ENCODE measurements at regions not wholly inside any gene's neighbourhood (a gene's known extent, or its start where the extent isn't known, plus 50 kb on each side); places are given as distances from the start of the nearest gene placed in this dataset.

- TF ChIP-seq POLR2A (IDR thresholded peaks at IDR 0.05) = no peak
- TF ChIP-seq, protein P1, sequence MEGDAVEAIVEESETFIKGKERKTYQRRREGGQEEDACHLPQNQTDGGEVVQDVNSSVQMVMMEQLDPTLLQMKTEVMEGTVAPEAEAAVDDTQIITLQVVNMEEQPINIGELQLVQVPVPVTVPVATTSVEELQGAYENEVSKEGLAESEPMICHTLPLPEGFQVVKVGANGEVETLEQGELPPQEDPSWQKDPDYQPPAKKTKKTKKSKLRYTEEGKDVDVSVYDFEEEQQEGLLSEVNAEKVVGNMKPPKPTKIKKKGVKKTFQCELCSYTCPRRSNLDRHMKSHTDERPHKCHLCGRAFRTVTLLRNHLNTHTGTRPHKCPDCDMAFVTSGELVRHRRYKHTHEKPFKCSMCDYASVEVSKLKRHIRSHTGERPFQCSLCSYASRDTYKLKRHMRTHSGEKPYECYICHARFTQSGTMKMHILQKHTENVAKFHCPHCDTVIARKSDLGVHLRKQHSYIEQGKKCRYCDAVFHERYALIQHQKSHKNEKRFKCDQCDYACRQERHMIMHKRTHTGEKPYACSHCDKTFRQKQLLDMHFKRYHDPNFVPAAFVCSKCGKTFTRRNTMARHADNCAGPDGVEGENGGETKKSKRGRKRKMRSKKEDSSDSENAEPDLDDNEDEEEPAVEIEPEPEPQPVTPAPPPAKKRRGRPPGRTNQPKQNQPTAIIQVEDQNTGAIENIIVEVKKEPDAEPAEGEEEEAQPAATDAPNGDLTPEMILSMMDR (IDR thresholded peaks at IDR 0.05) = no peak
Measured at GRCh38 chr18:44513233-44513632, 167.5 kb upstream of the SETBP1 start.

Data from Peyer's patch (tissue), 4 donors.